HL-60 (cell line): ENCODE measurements at regions not wholly inside any gene's neighbourhood (a gene's known extent, or its start where the extent isn't known, plus 50 kb on each side); places are given as distances from the start of the nearest gene placed in this dataset.
"Not testable (repeated sequence)": the region's sequence is repeated elsewhere in the genome, so short reads cannot be mapped to it uniquely, and the experiment has no call there.

ENCODE experiments used
- DNase-seq, 2 experiments: peaks; one replicate each; pipeline ENCODE4 v3.0.0-alpha.2; 2010 to 2020; ENCODE audit warnings: low read depth in 1 of 2, low spot score in 1 of 2
- H3K27ac ChIP-seq: fragments of 250-450 bp; sonication (Bioruptor Pico); replicated peaks from 2 replicates; pipeline ENCODE4 v1.5.1; 2020; ENCODE audit warnings: mild to moderate bottlenecking, moderate library complexity
- H3K27me3 ChIP-seq: fragments of 250-450 bp; sonication (Bioruptor Pico); 2 replicates; pipeline ENCODE4 v1.5.1; 2021; ENCODE audit warnings: mild to moderate bottlenecking, moderate library complexity; ENCODE audit not compliant: insufficient read depth, poor library complexity, severe bottlenecking
- H3K4me3 ChIP-seq: replicated peaks from 2 replicates; pipeline ENCODE4 v1.5.1; 2011; ENCODE audit warnings: mild to moderate bottlenecking, control low read depth, low read length; ENCODE audit not compliant: insufficient read depth
- GABPA ChIP-seq: IDR thresholded peaks from 2 replicates; pipeline ENCODE4 v1.6.1; 2012; ENCODE audit warnings: low read depth
- POLR2AphosphoS5 ChIP-seq: IDR thresholded peaks from 2 replicates; pipeline ENCODE4 v1.6.1; 2012; ENCODE audit warnings: low read depth
- REST ChIP-seq: IDR thresholded peaks from 2 replicates; pipeline ENCODE4 v1.6.1; 2012; ENCODE audit warnings: low read depth; ENCODE audit not compliant: insufficient replicate concordance
- SPI1 ChIP-seq: IDR thresholded peaks from 2 replicates; pipeline ENCODE4 v1.6.1; 2012; ENCODE audit warnings: low read depth, mild to moderate bottlenecking, borderline replicate concordance
- TF ChIP-seq, protein P1 (sequence below): IDR thresholded peaks from one replicate; pipeline ENCODE4 v1.5.1; 2011; ENCODE audit warnings: low read length, control low read depth, inconsistent platforms; ENCODE audit not compliant: insufficient read depth

GRCh38 chr12:73589220-73589619, 948.4 kb upstream of the ATXN7L3B start:
- no peaks in the 10 kb centered on the region for H3K27me3 ChIP-seq
- DNase-seq: no peak
- no peak overlapping the region for H3K27ac ChIP-seq
- no peak overlapping the region for H3K4me3 ChIP-seq
- TF ChIP-seq SPI1 (no peak), POLR2AphosphoS5 (no peak), GABPA (no peak), REST (no peak)
- TF ChIP-seq, protein P1, sequence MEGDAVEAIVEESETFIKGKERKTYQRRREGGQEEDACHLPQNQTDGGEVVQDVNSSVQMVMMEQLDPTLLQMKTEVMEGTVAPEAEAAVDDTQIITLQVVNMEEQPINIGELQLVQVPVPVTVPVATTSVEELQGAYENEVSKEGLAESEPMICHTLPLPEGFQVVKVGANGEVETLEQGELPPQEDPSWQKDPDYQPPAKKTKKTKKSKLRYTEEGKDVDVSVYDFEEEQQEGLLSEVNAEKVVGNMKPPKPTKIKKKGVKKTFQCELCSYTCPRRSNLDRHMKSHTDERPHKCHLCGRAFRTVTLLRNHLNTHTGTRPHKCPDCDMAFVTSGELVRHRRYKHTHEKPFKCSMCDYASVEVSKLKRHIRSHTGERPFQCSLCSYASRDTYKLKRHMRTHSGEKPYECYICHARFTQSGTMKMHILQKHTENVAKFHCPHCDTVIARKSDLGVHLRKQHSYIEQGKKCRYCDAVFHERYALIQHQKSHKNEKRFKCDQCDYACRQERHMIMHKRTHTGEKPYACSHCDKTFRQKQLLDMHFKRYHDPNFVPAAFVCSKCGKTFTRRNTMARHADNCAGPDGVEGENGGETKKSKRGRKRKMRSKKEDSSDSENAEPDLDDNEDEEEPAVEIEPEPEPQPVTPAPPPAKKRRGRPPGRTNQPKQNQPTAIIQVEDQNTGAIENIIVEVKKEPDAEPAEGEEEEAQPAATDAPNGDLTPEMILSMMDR: no peak

GRCh38 chr12:73598626-73599025, 939.0 kb upstream of the ATXN7L3B start:
- no peak for TF ChIP-seq POLR2AphosphoS5
- TF ChIP-seq GABPA: no peak
- TF ChIP-seq, protein P1: no peak
- no peak for TF ChIP-seq REST
- no peak for TF ChIP-seq SPI1
- H3K27ac ChIP-seq: no peak overlapping the region
- no peaks in the 10 kb centered on the region for H3K27me3 ChIP-seq
- no peak overlapping the region for H3K4me3 ChIP-seq
- DNase-seq: no peak

DNA sequence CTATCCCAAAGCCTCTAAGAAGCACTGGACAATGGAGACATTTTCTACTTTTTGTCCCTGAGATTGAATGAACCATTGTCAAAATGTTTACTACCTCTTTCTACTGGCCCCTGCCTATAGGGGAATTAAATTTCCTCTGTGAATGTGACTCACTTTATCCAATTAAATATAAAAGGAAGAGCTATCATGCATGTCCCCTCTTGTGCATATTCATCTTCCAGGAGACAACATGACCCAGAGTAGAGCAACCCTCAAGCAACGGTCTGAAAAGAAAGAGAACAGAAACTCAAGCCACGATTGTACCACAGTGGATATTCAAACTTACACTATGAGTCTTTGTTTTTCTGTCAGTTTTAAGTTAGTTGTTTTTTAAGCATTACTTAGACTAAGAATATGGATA, 938.4 kb upstream of the ATXN7L3B start:
- TF ChIP-seq POLR2AphosphoS5 (no peak), SPI1 (no peak), GABPA (no peak), REST (no peak)
- TF ChIP-seq, protein P1: no peak
- no peak overlapping the region for H3K4me3 ChIP-seq
- H3K27me3 ChIP-seq: no peaks in the 10 kb centered on the region
- DNase-seq: no peak
- no peak overlapping the region for H3K27ac ChIP-seq

DNA sequence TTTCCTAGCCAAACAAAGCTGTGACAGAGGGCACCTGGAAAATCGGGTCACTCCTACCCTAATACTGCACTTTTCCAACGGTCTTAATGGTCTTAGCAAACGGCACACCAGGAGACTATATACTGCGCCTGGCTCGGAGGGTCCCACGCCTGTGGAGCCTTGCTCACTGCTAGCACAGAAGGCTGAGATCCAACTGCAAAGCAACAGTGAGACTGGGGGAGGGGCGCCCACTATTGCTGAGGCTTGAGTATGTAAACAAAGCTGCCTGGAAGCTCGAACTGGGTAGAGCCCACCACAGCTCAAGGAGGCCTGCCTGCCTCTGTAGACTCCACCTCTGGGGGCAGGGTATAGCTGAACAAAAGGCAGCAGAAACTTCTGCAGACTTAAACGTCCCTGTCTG, 931.7 kb upstream of the ATXN7L3B start:
- H3K27ac ChIP-seq, H3K4me3 ChIP-seq, H3K27me3 ChIP-seq, DNase-seq: not testable (repeated sequence)
